Spleen (tissue), 11 donors: ENCODE measurements at regions not wholly inside any gene's neighbourhood (a gene's known extent, or its start where the extent isn't known, plus 50 kb on each side); places are given as distances from the start of the nearest gene placed in this dataset.

Source experiments
- DNase-seq: peaks from one replicate; pipeline ENCODE4 v3.0.0-alpha.2; 2020
- H3K27ac ChIP-seq, 8 donors: fragments of 200-600 bp; sonication (generic) in 7 of 8; 1 replicate in 4 of 8; 2 replicates in 4 of 8; pipeline versions ENCODE4 v1.5.0 to v1.8.0; 2016 to 2021; ENCODE audit warnings: inconsistent platforms in 4 of 8, mild to moderate bottlenecking in 4 of 8, moderate library complexity in 1 of 8
- H3K27me3 ChIP-seq, 7 donors: fragments of 200-600 bp; sonication (generic) in 6 of 7; replicated peaks in 1 of 7; 1 replicate in 4 of 7; 2 replicates in 3 of 7; pipeline versions ENCODE4 v1.5.0 to v1.8.0; 2016 to 2021; ENCODE audit warnings: inconsistent platforms in 3 of 7, mild to moderate bottlenecking in 1 of 7
- H3K36me3 ChIP-seq, 6 donors: fragments of 200-600 bp; sonication (generic) in 5 of 6; 1 replicate in 4 of 6; 2 replicates in 2 of 6; pipeline versions ENCODE4 v1.5.0 to v1.8.0; 2016 to 2021; ENCODE audit warnings: inconsistent platforms in 2 of 6
- H3K4me1 ChIP-seq, 6 donors: fragments of 200-600 bp; sonication (generic) in 5 of 6; 1 replicate in 3 of 6; 2 replicates in 3 of 6; pipeline versions ENCODE4 v1.5.0 to v1.8.0; 2016 to 2021; ENCODE audit warnings: inconsistent platforms in 3 of 6
- H3K4me3 ChIP-seq, 8 donors: fragments of 200-600 bp; sonication (generic) in 7 of 8; 1 replicate in 4 of 8; 2 replicates in 4 of 8; pipeline versions ENCODE4 v1.5.0 to v1.8.0; 2016 to 2021; ENCODE audit warnings: inconsistent platforms in 4 of 8, mild to moderate bottlenecking in 4 of 8, moderate library complexity in 2 of 8
- H3K9me3 ChIP-seq, 8 donors: fragments of 200-600 bp; sonication (generic) in 7 of 8; 1 replicate in 4 of 8; 2 replicates in 4 of 8; pipeline versions ENCODE4 v1.5.0 to v1.8.0; 2016 to 2021; ENCODE audit warnings: inconsistent platforms in 4 of 8
- POLR2A ChIP-seq, 3 donors: fragments of 450-650 bp; IDR thresholded peaks; one replicate each; pipeline ENCODE4 v1.5.1; 2017; ENCODE audit warnings: antibody characterized with exemption in 3 of 3, mild to moderate bottlenecking in 1 of 3
- POLR2AphosphoS5 ChIP-seq, 3 donors: sonication (generic); formaldehyde crosslinking; IDR thresholded peaks; one replicate each; pipeline ENCODE4 v1.5.1; 2017; ENCODE audit warnings: antibody characterized with exemption in 3 of 3
- WGBS, 5 donors: extraction: QIAGEN DNeasy Blood & Tissue Kit in 3 of 5; methylation state at CpG; one replicate each; pipeline versions ENCODE4 v1.1.5 to v1.1.7; 2013 to 2018; 5-methylcytosine and 5-hydroxymethylcytosine counted together
- intact Hi-C: fragments of 100-400 bp; cut with DNase I; formaldehyde crosslinking; loops from one replicate; pipeline ENCODE4 v1.15.0; 2023; ENCODE audit warnings: low total_unique reads
- TF ChIP-seq, protein P1 (sequence below), 11 experiments: fragments of 200-600 bp in 7 of 11; fragments of 450-650 bp in 4 of 11; sonication (generic) in 4 of 11; IDR thresholded peaks in 8 of 11; conservative IDR thresholded peaks in 3 of 11; 1 replicate in 7 of 11; 2 replicates in 4 of 11; pipeline versions ENCODE4 v1.4.0 to v1.8.0; 2016 to 2021; ENCODE audit warnings: antibody characterized with exemption in 11 of 11, inconsistent platforms in 4 of 11, mild to moderate bottlenecking in 1 of 11
- donor health status: healthy with polysubstance abuse.
- donor health status: DM: no; HTN: no; CAD: no; lungs with moderate emphysema.
- donor health status: DM: no; HTN: no; CAD: no.
- donor health status: Bipolar disorder and iron deficiency.
- donor health status: healthy.
- donor health status: DM: no; HTN: no; CAD: no.
- donor health status: DM: yes; HTN: yes; CAD: no.

DNA sequence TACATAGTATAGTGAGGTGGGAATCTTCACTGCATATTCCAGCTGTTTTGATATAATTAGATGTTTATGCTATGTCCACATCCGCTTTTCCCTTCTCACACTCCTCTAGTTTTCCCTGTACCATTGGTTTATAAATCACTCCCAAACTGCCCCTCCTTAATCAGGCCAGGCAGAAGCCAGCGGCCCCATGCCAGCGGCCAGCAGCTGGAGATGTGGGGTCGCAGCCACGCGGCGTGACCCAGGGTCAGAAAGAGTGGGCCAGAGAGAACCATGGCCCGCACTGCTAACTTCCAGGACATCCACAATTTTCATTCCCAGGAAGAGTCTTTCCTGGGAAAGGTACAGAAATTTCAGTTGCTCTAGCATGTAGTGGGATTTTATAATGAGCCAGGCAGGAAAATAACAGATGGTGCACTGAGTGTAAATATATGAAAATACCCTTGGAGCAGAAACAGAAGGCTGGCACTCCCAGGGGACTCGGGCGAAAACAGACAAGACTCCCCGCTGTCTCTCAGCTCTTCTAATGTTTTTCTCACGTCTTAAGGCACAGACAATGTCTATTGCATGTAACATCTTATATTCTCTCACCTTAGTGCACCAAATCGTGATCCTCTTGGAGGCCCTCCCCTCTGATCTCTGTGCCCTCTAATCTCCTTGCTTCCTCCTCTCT is 145.9 kb upstream of the ZFP42 start:
- no peak for DNase-seq
- intact Hi-C loops: no loop called here
- TF ChIP-seq POLR2A (IDR thresholded peaks at IDR 0.05) (no peak), POLR2AphosphoS5 (IDR thresholded peaks at IDR 0.05) (no peak)
- TF ChIP-seq, protein P1, sequence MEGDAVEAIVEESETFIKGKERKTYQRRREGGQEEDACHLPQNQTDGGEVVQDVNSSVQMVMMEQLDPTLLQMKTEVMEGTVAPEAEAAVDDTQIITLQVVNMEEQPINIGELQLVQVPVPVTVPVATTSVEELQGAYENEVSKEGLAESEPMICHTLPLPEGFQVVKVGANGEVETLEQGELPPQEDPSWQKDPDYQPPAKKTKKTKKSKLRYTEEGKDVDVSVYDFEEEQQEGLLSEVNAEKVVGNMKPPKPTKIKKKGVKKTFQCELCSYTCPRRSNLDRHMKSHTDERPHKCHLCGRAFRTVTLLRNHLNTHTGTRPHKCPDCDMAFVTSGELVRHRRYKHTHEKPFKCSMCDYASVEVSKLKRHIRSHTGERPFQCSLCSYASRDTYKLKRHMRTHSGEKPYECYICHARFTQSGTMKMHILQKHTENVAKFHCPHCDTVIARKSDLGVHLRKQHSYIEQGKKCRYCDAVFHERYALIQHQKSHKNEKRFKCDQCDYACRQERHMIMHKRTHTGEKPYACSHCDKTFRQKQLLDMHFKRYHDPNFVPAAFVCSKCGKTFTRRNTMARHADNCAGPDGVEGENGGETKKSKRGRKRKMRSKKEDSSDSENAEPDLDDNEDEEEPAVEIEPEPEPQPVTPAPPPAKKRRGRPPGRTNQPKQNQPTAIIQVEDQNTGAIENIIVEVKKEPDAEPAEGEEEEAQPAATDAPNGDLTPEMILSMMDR (IDR thresholded peaks at IDR 0.05 in 8 of 11, conservative IDR thresholded peaks at IDR 0.05 in 3 of 11): no peak
- Histone ChIP-seq H3K27me3 (no peaks in the 10 kb centered on the region), H3K27ac (no peak overlapping the region), H3K4me1 (no peaks in the 10 kb centered on the region), H3K4me3 (no peak overlapping the region), H3K9me3 (peaks cover 0 to 53% (median 38%) of the 10 kb centered on the region in 8 donors), H3K36me3 (no peaks in the 10 kb centered on the region)
- WGBS, 5 donors: 79 to 89% (median 81%) methylated on average over 13 of the region's 13 CpGs

- intact Hi-C loops: no loop called here
- no peaks in the 10 kb centered on the region for H3K27me3 ChIP-seq
- DNase-seq: no peak
- no peaks in the 10 kb centered on the region for H3K4me1 ChIP-seq
- no peak overlapping the region for H3K27ac ChIP-seq
- TF ChIP-seq, protein P1 (IDR thresholded peaks at IDR 0.05 in 8 of 11, conservative IDR thresholded peaks at IDR 0.05 in 3 of 11): no peak
- TF ChIP-seq POLR2A (IDR thresholded peaks at IDR 0.05): no peak
- TF ChIP-seq POLR2AphosphoS5 (IDR thresholded peaks at IDR 0.05): no peak
- peaks cover 0 to 20% (median 0%) of the 10 kb centered on the region in 8 donors for H3K9me3 ChIP-seq
- H3K36me3 ChIP-seq: no peaks in the 10 kb centered on the region
- WGBS, 5 donors: 77 to 87% (median 82%) methylated on average over 4 of the region's 4 CpGs
- H3K4me3 ChIP-seq: no peak overlapping the region
These were observed 129.7 kb upstream of the ZFP42 start for GRCh38 chr4:187865914-187866313.

DNA sequence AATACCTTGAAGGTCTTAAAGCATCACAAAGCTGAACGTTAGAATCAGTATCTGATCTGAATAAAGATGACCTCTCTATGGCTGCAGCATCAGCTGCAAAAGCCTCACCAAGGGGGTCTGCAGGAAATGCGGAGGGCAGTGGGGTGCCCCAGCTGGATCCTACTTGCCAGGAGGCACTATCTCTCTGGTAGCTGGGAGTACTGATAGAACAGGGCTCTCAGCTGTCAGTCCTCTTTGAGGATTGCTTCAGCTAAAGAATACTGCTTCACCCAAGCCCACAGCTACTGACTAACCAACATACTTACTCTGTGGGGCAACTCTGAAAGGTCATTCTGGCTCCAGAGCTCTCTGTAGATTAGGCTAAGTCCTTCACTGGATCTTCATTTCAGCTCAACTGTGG is 112.5 kb upstream of the ZFP42 start:
- Histone ChIP-seq H3K4me1 (no peaks in the 10 kb centered on the region), H3K27me3 (no peaks in the 10 kb centered on the region), H3K27ac (no peak overlapping the region), H3K4me3 (no peak overlapping the region), H3K36me3 (no peaks in the 10 kb centered on the region), H3K9me3 (peaks cover 0 to 28% (median 0%) of the 10 kb centered on the region in 8 donors)
- TF ChIP-seq POLR2AphosphoS5 (IDR thresholded peaks at IDR 0.05) (no peak), POLR2A (IDR thresholded peaks at IDR 0.05) (no peak)
- TF ChIP-seq, protein P1 (IDR thresholded peaks at IDR 0.05 in 8 of 11, conservative IDR thresholded peaks at IDR 0.05 in 3 of 11): no peak
- WGBS, 5 donors: 49 to 71% (median 62%) methylated on average over 2 of the region's 2 CpGs
- intact Hi-C loops: no loop called here
- no peak for DNase-seq

- WGBS, 5 donors: 71 to 84% (median 73%) methylated on average over 8 of the region's 8 CpGs
- no peak for DNase-seq
- Histone ChIP-seq H3K27me3 (no peaks in the 10 kb centered on the region), H3K4me3 (no peak overlapping the region), H3K36me3 (no peaks in the 10 kb centered on the region), H3K27ac (no peak overlapping the region), H3K4me1 (no peaks in the 10 kb centered on the region), H3K9me3 (peaks cover 0 to 22% (median 0%) of the 10 kb centered on the region in 8 donors)
- TF ChIP-seq POLR2A (IDR thresholded peaks at IDR 0.05) (no peak), POLR2AphosphoS5 (IDR thresholded peaks at IDR 0.05) (no peak)
- TF ChIP-seq, protein P1 (IDR thresholded peaks at IDR 0.05 in 8 of 11, conservative IDR thresholded peaks at IDR 0.05 in 3 of 11): no peak
- intact Hi-C loops: no loop called here
These were observed 111.6 kb upstream of the ZFP42 start for GRCh38 chr4:187883836-187884475.
